Fibroblast of the aortic adventitia (primary cell): ENCODE measurements at regions not wholly inside any gene's neighbourhood (a gene's known extent, or its start where the extent isn't known, plus 50 kb on each side); places are given as distances from the start of the nearest gene placed in this dataset.

Source experiments
- DNase-seq: peaks from one replicate; pipeline ENCODE4 v3.0.0-alpha.2; 2010; ENCODE audit warnings: low read depth
- H3K4me3 ChIP-seq: 2 replicates; pipeline ENCODE4 v1.5.1; 2011; ENCODE audit warnings: low read depth, mild to moderate bottlenecking, control low read depth, low read length, moderate library complexity
- TF ChIP-seq, protein P1 (sequence below): IDR thresholded peaks from 2 replicates; pipeline ENCODE4 v1.5.1; 2011; ENCODE audit warnings: mild to moderate bottlenecking, low read length, control low read depth, inconsistent platforms; ENCODE audit not compliant: insufficient read depth

DNA sequence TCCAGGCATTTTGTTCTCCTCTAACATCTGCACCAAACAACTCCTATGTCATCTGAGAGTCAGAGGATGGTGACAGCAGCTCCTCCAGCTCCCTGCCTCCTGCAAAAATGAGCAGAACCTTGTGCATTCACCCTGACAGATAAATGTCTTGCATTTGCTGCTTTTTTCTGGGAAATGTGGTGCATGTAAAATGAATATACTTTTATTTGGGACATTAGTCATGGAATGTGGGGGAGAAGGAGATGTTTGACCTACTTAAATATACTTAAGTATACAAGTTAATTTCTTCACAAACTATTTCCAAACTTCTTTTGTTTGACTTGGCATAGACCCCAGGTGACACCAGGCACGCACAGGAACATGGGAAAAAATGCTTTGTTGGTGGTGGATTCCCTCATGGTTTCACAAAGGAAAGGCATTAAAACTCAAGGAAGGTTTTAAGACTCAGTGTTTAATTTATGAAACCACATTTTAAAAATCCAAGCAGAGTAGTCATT is 181.8 kb upstream of the MCHR2 start:
- TF ChIP-seq, protein P1, sequence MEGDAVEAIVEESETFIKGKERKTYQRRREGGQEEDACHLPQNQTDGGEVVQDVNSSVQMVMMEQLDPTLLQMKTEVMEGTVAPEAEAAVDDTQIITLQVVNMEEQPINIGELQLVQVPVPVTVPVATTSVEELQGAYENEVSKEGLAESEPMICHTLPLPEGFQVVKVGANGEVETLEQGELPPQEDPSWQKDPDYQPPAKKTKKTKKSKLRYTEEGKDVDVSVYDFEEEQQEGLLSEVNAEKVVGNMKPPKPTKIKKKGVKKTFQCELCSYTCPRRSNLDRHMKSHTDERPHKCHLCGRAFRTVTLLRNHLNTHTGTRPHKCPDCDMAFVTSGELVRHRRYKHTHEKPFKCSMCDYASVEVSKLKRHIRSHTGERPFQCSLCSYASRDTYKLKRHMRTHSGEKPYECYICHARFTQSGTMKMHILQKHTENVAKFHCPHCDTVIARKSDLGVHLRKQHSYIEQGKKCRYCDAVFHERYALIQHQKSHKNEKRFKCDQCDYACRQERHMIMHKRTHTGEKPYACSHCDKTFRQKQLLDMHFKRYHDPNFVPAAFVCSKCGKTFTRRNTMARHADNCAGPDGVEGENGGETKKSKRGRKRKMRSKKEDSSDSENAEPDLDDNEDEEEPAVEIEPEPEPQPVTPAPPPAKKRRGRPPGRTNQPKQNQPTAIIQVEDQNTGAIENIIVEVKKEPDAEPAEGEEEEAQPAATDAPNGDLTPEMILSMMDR, result no peak
- H3K4me3 ChIP-seq, result no peak overlapping the region
- DNase-seq, result peak; percentile 88

DNA sequence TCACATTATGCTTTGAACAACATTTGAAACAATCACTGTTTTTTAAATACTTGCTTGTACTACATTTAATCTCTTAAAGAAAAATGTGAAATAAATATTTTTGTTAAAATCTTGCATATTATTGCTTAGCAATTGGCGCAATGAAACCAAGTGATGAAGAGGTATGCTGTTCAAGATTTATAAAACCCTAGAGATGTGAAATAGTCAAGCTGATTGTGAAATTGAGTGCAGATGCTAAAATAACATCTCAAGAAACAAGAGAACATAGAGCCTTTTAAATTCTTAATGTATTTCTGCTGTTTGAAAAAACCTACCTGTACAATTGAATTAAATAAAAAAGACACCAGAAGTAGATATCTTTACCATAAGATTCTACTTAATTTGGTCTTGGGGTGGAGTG is 179.2 kb upstream of the MCHR2 start:
- TF ChIP-seq, protein P1, result no peak
- DNase-seq, result no peak
- H3K4me3 ChIP-seq, result no peak overlapping the region

DNA sequence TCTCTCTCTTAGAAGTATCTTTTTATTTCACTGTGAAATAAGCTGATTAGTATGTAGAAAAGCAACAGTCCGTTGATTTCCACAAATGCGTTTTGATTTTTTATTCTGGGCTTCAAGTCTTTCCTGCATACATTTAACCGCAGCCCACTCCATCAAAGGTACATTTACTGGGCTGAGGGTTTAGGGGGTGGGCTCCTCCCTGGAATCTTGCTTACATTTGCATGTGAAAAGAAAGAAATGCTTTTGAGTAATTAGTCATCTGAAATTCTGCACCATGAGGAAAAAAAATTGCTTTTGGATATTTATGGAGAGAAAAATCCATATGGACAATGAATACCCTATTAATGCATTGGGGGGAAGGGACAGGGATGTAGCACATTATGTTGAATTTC is 178.3 kb upstream of the MCHR2 start:
- no peak overlapping the region for H3K4me3 ChIP-seq
- TF ChIP-seq, protein P1, result no peak
- DNase-seq, result no peak

DNA sequence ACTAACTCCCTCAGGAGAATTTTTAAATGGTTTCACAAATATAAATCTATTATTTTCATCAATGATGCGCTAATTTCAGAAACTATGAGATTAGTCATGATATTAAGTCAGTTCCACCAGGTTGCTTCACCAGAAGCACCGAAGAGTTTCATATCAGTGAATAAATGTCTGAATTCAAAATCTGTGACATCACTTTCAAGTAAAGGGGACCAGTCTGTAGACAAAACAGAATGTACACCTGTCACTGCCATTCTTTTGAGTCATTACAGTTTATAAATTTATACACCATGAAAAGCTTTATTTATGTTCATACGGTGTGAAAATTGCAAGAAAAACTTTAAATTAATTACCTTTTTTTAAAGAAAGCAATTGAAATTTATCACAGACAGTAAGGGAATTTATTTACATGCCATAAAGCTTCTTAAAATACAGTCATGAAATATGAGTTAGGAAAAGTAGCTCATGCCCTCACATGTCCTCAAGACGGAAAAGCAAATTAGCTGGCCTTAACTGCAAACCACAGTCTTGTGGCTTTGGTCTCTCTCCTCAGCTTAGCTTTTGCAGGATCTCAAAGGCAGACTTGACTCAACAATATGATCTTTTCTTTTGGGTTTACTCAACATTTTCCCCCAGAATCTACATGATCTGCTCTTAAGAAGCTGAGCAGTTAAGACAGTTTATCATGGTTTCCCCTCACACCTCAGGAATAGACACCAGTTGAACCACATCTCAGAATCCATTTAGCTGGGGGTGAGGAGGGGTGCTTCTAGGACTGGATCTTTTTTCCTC is 177.7 kb upstream of the MCHR2 start:
- TF ChIP-seq, protein P1, result no peak
- no peak for DNase-seq

DNA sequence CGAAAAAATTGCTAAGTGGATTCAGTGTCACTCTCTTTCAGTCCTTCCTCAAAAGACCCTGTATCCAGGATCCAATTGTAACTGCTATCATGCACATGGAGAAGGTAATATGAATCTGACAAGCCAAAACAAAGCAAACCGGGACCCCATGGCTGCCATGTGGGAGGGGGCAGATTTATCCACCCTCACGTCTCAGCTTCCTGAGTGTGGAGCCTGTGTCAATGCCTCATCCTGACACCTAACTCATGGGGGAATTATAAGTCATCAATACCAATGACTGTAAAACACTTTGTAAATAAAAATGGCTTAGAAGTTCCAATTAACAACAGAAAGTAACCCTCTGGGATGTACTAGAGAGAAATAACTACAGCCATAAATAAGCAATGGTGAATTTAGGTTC is 174.1 kb upstream of the MCHR2 start:
- H3K4me3 ChIP-seq, result no peak overlapping the region
- TF ChIP-seq, protein P1, result no peak
- DNase-seq, result no peak

More for the DNA sequence above, 177.7 kb upstream of the MCHR2 start:
- H3K4me3 ChIP-seq, result no peak overlapping the region

DNA sequence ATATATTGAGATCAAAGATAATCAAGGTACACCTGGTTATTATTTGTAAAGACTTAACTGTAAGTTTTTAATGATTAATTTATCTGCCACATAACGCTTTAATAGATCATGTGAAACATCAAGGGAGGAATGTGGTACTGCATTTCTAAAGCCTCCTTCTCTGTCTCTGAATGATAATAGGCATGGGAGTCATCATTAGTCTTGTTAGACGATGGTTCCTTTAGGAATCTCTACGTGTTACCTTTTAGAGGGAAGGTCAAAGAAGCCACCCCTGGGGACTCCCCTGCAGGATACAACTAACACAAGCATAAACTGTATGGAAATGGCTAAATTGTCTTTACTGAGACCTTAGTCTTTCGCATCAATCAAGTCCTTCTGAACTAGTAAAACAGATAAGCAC is 173.6 kb upstream of the MCHR2 start:
- H3K4me3 ChIP-seq, result no peak overlapping the region
- DNase-seq, result no peak
- TF ChIP-seq, protein P1, result no peak

DNA sequence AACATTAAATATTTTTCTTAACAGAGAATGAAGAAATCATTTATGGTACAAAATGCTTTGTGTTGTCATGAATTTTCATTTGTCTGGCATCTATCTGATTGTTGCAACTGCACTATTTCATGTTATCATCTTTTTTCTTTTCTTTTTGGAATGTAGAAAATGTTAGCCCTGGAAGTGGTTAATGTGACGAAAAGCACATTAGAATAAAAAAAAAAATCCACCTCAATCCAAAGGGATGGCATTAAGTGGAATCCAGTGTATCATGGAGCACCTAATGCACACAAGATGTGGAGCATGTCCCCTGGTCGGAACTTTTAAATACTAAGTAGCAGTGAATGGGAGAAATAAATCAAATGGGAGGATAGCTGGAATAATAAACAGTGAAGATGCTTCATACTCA is 172.9 kb upstream of the MCHR2 start:
- no peak for DNase-seq
- no peak overlapping the region for H3K4me3 ChIP-seq
- TF ChIP-seq, protein P1, result no peak
